ENCODE measurements at regions not wholly inside any gene's neighbourhood (a gene's known extent, or its start where the extent isn't known, plus 50 kb on each side); places are given as distances from the start of the nearest gene placed in this dataset.

DNA sequence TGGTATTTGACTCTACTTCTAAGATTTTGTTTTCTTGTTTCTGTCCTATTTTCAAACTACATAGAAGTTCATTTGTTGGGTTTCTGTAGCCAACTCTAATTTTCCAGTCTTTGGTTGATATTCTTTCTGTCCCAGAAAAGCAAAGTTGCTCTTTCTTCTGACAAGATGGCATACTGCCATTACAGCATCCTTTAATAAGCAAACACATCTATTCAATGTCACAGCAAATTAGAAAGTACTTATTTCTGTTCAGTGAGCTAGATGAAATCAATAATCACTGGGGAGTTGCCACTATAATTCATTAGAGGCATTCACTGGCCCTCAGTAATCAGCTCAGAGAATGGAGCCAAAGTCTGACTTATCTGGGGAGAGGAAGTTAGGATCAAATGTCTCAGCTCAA lies 1258.0 kb upstream of the IGFBP7 start:
- TF ChIP-seq, protein P1, sequence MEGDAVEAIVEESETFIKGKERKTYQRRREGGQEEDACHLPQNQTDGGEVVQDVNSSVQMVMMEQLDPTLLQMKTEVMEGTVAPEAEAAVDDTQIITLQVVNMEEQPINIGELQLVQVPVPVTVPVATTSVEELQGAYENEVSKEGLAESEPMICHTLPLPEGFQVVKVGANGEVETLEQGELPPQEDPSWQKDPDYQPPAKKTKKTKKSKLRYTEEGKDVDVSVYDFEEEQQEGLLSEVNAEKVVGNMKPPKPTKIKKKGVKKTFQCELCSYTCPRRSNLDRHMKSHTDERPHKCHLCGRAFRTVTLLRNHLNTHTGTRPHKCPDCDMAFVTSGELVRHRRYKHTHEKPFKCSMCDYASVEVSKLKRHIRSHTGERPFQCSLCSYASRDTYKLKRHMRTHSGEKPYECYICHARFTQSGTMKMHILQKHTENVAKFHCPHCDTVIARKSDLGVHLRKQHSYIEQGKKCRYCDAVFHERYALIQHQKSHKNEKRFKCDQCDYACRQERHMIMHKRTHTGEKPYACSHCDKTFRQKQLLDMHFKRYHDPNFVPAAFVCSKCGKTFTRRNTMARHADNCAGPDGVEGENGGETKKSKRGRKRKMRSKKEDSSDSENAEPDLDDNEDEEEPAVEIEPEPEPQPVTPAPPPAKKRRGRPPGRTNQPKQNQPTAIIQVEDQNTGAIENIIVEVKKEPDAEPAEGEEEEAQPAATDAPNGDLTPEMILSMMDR (conservative IDR thresholded peaks at IDR 0.05; ENCODE audit: low read length): no peak
- no peak for TF ChIP-seq EZH2phosphoT487 (IDR thresholded peaks at IDR 0.05; ENCODE audit: borderline replicate concordance, low read depth, low read length)
